ENCODE measurements at regions not wholly inside any gene's neighbourhood (a gene's known extent, or its start where the extent isn't known, plus 50 kb on each side); places are given as distances from the start of the nearest gene placed in this dataset.

DNA sequence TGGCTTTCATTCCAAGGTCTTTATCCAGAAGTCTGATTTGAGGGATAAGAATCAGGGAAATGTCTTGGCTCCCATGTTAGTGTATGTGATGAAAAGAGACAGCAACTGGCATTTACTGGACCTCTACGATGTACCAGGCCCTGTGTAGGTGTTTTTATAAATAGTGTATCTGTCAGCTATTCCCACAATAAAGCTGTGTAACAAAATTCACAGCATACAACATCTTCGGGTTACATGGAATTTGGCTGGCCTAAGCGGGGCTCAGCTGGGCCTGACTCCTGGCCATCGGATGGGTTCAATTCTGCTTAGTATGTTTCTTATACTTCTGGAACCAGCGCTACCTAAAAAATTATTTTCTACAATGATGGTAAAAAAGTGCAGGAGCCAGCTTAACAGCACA, 128.2 kb downstream of the SNX5 start:
- no peak for DNase-seq (ENCODE audit: low read depth)
- TF ChIP-seq, protein P1, sequence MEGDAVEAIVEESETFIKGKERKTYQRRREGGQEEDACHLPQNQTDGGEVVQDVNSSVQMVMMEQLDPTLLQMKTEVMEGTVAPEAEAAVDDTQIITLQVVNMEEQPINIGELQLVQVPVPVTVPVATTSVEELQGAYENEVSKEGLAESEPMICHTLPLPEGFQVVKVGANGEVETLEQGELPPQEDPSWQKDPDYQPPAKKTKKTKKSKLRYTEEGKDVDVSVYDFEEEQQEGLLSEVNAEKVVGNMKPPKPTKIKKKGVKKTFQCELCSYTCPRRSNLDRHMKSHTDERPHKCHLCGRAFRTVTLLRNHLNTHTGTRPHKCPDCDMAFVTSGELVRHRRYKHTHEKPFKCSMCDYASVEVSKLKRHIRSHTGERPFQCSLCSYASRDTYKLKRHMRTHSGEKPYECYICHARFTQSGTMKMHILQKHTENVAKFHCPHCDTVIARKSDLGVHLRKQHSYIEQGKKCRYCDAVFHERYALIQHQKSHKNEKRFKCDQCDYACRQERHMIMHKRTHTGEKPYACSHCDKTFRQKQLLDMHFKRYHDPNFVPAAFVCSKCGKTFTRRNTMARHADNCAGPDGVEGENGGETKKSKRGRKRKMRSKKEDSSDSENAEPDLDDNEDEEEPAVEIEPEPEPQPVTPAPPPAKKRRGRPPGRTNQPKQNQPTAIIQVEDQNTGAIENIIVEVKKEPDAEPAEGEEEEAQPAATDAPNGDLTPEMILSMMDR (conservative IDR thresholded peaks at IDR 0.05; ENCODE audit: low read depth, low read length): no peak
- H3K4me3 ChIP-seq (ENCODE audit: low read length): no peak overlapping the region

DNA sequence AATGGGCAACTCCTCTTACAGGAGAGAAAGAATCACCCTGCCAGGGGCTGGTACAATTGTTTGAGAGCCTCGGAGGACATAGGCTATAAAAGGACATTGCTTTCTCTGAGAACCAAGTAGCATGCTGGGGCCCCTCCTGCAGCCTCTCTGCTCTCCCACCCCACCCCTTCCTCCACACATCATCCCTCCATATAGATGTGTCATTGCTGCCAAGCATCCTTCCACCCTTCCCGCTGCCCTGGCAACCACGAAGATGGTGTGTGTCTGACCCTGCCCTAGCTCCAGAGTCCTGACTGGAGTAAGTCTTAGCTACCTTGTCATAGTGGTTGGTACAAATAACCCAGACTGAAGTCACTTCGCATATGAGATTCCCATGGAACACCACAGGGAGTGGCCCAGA, 129.7 kb downstream of the SNX5 start:
- no peak for DNase-seq (ENCODE audit: low read depth)
- TF ChIP-seq, protein P1 (conservative IDR thresholded peaks at IDR 0.05; ENCODE audit: low read depth, low read length): no peak
- H3K4me3 ChIP-seq (ENCODE audit: low read length): no peak overlapping the region

DNA sequence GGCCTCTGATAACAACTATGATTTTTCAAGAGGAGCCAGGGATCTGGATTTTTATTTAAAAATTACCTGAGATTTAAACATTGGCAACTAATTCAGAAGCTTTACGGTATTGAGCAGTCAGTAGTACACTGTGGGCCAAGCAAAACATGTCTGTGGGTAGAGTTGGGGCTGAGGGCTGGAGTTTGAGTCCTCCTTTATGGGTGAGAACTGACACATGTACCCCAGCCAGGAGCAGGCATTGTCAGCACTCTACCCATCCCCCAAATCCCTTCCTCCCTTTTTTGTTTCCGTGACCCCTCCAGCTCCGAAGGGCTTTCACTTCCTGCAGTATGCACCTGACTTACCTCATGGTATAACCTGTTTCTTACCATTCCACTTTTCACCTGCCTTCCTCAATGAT, 131.4 kb downstream of the SNX5 start:
- DNase-seq (ENCODE audit: low read depth): no peak
- no peak overlapping the region for H3K4me3 ChIP-seq (ENCODE audit: low read length)
- TF ChIP-seq, protein P1 (conservative IDR thresholded peaks at IDR 0.05; ENCODE audit: low read depth, low read length): no peak

DNA sequence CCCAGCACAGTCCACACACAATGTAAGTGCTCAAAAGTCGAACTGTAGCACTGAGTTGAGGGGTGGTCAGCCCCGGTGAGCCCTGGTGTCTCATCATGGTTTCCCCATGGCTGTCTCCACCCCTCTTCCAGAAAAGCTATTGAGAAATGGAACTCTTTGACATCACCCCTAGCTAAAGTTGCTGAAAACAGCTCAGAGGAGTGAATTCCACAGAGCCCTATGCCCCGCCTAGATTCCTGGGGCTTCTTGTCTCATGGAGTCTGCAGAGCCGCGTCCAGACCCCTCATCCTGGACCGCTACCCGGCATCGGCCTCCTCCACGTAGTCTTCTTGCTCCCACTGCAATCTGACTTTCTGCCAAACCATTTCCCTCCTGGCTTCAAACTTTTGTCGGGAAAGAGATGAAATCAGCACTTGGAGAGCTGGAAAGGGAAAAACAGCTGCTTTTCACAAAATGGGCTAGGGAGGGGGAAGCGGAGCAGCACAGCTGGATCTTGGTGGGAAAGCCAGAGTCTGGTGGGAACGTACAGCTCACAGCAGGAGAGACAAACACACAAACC, 132.2 kb downstream of the SNX5 start:
- no peak for DNase-seq (ENCODE audit: low read depth)
- TF ChIP-seq, protein P1 (conservative IDR thresholded peaks at IDR 0.05; ENCODE audit: low read depth, low read length): no peak
- no peak overlapping the region for H3K4me3 ChIP-seq (ENCODE audit: low read length)

DNA sequence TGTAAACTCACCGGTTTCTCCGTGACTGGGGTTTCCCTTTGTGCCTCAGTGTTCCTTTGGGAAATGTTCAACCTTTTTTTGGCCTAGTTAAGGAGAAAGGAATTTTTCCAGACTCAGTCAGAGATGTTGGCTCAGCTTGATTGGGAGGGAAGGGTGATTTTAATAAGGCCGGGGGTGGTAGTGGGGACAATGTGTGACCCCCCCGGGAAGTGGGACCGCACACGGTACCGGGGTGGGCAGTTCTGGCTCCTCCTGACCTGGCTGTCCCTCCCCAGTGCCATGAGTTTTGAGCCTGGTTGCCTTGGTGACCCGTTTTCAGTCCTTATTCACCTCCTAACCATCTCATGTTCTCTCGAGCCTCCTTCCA, 132.7 kb downstream of the SNX5 start:
- DNase-seq (ENCODE audit: low read depth): no peak

DNA sequence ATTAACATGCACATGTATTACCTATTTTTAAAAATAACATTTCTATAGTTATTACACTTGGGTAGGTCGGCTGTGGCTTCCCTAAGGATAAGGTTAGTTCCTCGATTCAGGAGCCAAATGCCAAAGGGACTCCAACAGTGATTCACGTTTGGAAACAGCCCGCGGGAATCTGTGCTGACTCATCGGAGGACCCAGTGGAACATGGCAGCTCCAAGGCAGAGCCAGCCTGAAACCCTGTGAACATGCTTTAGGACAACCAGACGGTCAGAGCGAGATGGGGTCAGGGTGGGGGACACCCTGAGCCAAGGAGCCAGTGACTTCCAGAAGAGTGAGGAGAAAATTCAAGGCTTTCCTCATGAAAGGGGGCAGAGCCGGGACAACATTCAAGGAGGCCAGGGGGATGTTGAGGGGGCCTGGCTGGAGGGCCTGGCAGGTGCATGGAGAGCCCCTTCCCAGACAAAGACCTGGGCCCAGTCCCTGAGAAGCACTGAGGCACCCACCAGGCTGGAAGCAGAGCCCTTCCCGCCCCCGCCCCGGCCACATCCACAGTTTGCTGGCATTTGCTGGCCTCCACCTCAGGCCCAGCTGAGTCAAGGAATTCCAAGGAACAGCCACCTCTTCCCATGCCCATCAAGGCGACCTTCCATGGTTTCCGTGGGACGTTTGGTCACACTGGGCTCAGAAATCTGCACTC, 133.2 kb downstream of the SNX5 start:
- no peak overlapping the region for H3K4me3 ChIP-seq (ENCODE audit: low read length)
- no peak for DNase-seq (ENCODE audit: low read depth)
- TF ChIP-seq, protein P1 (conservative IDR thresholded peaks at IDR 0.05; ENCODE audit: low read depth, low read length): no peak

More for the DNA sequence above, 132.7 kb downstream of the SNX5 start:
- H3K4me3 ChIP-seq (ENCODE audit: low read length): no peak overlapping the region
- TF ChIP-seq, protein P1 (conservative IDR thresholded peaks at IDR 0.05; ENCODE audit: low read depth, low read length): no peak

DNA sequence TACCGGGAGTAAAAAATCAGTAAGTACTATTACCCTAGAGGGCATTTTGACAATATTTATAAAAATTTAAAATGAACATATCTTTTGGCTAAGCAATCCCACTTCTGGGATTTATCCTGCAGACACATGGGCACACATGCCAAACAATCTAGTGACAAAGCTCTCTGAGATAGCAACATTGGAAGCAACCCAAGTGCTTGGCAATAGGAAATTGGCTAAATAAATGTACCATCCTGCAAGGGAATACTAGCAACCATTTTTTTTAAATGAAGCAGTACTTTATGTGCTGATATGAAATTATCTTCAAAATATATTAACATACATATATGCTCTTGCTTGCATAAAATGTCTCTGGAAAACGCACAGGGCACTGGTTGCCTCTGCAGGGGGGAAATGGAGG, 133.8 kb downstream of the SNX5 start:
- no peak for DNase-seq (ENCODE audit: low read depth)
- H3K4me3 ChIP-seq (ENCODE audit: low read length): no peak overlapping the region
- TF ChIP-seq, protein P1 (conservative IDR thresholded peaks at IDR 0.05; ENCODE audit: low read depth, low read length): no peak

All from retinal pigment epithelial cell (primary cell).